ENCODE measurements at regions not wholly inside any gene's neighbourhood (a gene's known extent, or its start where the extent isn't known, plus 50 kb on each side); places are given as distances from the start of the nearest gene placed in this dataset.
"Not testable (repeated sequence)": the region's sequence is repeated elsewhere in the genome, so short reads cannot be mapped to it uniquely, and the experiment has no call there.

DNA sequence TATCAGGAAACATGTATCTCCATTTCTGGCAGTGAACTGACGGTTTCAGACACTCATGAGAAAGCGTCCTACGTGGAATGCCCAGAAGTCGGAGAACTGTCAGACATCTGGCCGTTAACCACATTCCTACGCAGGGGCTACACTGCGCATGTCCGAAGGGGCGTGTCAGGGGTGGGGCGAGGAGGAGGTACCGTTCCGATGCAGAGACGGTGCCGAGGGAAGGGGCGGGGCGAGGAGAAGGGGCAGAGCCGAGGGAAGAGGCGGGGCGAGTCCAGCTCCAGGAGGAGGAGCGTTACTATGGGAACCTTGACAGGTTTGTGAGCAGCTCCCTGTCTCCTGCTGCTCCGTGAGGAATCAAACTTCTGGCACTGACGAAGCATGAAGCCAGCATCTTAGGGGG, 366.9 kb upstream of the NUPR2 start:
- DNase-seq (ENCODE audit: low spot score in 2 of 2, unreplicated experiment in 2 of 2), result no peak
- H3K9me3 Mint-ChIP-seq, result peaks cover 42% of the 10 kb centered on the region
- peaks cover 6% of the 10 kb centered on the region for H3K36me3 Mint-ChIP-seq
- no peak overlapping the region for H3K4me3 Mint-ChIP-seq
- no peak overlapping the region for H3K27ac Mint-ChIP-seq
- no peaks in the 10 kb centered on the region for H3K4me1 Mint-ChIP-seq
- TF ChIP-seq, protein P1, sequence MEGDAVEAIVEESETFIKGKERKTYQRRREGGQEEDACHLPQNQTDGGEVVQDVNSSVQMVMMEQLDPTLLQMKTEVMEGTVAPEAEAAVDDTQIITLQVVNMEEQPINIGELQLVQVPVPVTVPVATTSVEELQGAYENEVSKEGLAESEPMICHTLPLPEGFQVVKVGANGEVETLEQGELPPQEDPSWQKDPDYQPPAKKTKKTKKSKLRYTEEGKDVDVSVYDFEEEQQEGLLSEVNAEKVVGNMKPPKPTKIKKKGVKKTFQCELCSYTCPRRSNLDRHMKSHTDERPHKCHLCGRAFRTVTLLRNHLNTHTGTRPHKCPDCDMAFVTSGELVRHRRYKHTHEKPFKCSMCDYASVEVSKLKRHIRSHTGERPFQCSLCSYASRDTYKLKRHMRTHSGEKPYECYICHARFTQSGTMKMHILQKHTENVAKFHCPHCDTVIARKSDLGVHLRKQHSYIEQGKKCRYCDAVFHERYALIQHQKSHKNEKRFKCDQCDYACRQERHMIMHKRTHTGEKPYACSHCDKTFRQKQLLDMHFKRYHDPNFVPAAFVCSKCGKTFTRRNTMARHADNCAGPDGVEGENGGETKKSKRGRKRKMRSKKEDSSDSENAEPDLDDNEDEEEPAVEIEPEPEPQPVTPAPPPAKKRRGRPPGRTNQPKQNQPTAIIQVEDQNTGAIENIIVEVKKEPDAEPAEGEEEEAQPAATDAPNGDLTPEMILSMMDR (IDR thresholded peaks at IDR 0.05; ENCODE audit: unreplicated experiment), result no peak
- H3K27me3 Mint-ChIP-seq (ENCODE audit: low read depth), result no peaks in the 10 kb centered on the region

DNA sequence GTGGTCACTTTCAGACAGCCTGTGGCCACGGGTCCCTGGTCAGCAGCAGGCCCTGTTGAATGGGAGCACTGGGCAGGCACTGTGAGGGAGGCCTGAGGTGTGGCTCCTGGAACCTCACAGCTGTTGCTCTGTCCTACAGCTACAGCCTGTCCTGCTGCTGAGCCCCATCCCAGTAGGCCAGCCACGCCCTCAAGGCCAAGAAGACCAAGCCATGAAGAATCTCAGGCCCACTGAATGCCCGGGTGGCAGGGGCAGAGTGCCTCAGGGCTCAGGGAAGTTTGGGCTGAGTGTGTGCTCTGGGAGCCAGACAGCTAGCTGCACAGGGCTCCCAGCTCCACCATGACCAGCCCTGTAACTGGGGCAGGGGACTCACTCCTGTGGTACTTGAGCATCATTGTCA, 363.5 kb upstream of the NUPR2 start:
- no peaks in the 10 kb centered on the region for H3K4me1 Mint-ChIP-seq
- H3K36me3 Mint-ChIP-seq, result peaks cover 10% of the 10 kb centered on the region
- TF ChIP-seq, protein P1 (IDR thresholded peaks at IDR 0.05; ENCODE audit: unreplicated experiment), result no peak
- DNase-seq (ENCODE audit: low spot score in 2 of 2, unreplicated experiment in 2 of 2), result no peak
- H3K27me3 Mint-ChIP-seq (ENCODE audit: low read depth), result no peaks in the 10 kb centered on the region
- no peak overlapping the region for H3K4me3 Mint-ChIP-seq
- H3K9me3 Mint-ChIP-seq, result peaks cover 44% of the 10 kb centered on the region
- H3K27ac Mint-ChIP-seq, result no peak overlapping the region

DNA sequence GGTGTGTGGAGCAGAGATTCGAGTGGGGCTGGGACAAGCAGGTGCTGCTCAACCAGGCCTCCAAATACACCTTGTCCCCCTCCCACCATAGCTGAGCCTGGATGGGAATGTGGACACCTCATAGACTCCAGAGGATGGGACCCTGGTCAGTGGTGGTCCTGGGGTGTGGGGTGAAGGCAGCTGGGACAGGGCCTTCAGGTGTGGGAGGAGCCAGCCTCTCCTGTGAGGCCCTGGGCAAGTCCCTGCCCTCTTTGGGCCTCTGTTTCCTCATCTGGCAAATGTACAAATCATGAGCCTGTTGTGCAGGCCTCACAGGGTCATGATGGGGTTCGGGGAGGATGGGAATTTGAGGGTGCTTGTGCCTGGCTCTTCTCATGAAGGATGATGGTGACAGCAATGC, 362.9 kb upstream of the NUPR2 start:
- H3K9me3 Mint-ChIP-seq, result peaks cover 43% of the 10 kb centered on the region
- TF ChIP-seq, protein P1 (IDR thresholded peaks at IDR 0.05; ENCODE audit: unreplicated experiment), result no peak
- H3K4me3 Mint-ChIP-seq, result no peak overlapping the region
- no peaks in the 10 kb centered on the region for H3K4me1 Mint-ChIP-seq
- no peak overlapping the region for H3K27ac Mint-ChIP-seq
- DNase-seq (ENCODE audit: low spot score in 2 of 2, unreplicated experiment in 2 of 2), result no peak
- no peaks in the 10 kb centered on the region for H3K27me3 Mint-ChIP-seq (ENCODE audit: low read depth)
- H3K36me3 Mint-ChIP-seq, result peaks cover 10% of the 10 kb centered on the region

DNA sequence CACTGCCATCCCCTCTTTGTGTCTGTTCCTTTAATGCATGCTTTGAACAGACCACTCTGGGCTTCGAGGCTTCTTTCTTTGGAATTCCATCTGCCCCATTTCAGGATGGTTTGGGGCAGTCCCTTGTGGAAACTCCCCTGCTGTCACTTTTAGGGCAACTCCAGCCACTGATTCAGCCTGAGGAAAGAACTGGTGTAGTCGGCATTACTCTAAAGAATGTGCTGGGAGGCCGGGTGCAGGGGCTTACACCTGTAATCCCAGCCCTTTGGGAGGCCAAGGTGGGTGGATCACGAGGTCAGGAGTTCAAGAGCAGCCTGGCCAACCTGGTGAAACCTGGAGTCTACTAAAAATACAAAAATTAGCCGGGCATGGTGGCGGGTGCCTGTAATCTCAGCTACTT, 358.1 kb upstream of the NUPR2 start:
- Mint-ChIP-seq H3K4me3 (no peak overlapping the region), H3K36me3 (peaks cover 6% of the 10 kb centered on the region), H3K4me1 (no peaks in the 10 kb centered on the region), H3K27me3 (ENCODE audit: low read depth) (no peaks in the 10 kb centered on the region), H3K9me3 (peaks cover 45% of the 10 kb centered on the region), H3K27ac (no peak overlapping the region)
- DNase-seq (ENCODE audit: low spot score in 2 of 2, unreplicated experiment in 2 of 2), result no peak
- TF ChIP-seq, protein P1 (IDR thresholded peaks at IDR 0.05; ENCODE audit: unreplicated experiment), result no peak

DNA sequence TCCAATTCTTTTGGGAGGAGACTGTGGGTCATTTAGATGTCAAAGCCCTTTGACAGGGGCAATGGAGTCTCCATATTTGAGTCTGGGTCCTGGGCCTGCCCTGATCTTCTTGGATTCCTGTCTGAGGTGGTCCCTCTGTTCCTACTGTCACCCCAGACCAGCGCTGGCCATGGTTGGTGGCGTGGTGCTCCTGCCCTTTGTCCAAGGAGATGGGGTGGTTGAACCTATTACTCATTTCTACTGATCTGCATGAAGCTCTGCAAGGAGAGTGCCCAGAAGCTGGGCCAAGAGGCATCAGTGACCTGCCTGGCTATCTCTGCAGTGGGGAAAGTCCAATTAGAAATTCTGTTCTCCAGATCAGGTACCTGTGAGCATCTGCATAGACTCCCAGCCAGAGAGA, 355.6 kb upstream of the NUPR2 start:
- H3K9me3 Mint-ChIP-seq, result peaks cover 43% of the 10 kb centered on the region
- no peaks in the 10 kb centered on the region for H3K27me3 Mint-ChIP-seq (ENCODE audit: low read depth)
- H3K36me3 Mint-ChIP-seq, result peaks cover 2% of the 10 kb centered on the region
- H3K27ac Mint-ChIP-seq, result no peak overlapping the region
- no peak overlapping the region for H3K4me3 Mint-ChIP-seq
- H3K4me1 Mint-ChIP-seq, result no peaks in the 10 kb centered on the region
- TF ChIP-seq, protein P1 (IDR thresholded peaks at IDR 0.05; ENCODE audit: unreplicated experiment), result no peak
- no peak for DNase-seq (ENCODE audit: low spot score in 2 of 2, unreplicated experiment in 2 of 2)

DNA sequence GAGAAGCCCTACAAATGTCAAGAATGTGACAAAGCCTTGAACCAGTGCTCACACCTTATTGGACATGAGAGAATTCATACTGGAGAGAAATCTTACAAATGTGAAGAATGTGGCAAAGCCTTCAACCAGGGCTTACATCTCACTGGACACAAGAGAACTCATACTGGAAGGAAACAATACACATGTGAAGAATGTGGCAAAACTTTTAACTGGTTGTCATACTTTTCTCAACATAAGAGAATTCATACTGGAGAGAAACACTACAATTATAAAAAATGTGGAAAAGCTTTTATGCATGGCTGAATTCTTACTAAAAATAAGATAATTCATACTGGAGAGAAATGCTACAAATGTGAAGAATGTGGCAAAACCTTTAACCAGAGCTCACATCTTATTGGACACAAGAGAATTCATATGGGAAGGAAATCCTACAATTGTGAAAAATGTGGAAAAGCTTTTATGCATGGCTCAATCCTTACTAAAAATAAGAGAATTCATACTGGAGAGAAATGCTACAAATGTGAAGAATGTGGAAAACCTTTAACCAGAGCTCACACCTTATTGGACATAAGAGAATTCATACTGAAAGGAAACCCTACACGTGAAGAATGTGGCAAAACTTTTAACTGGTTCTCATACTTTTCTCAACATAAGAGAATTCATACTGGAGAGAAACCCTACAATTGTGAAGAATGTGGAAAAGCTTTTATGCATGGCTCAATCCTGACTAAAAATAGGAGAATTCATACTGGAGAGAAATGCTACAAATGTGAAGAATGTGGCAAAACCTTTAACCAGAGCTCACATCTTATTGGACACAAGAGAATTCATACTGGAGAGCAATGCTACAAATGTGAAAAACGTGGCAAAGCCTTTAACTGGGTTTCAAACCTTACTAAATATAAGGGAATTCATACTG, 350.6 kb upstream of the NUPR2 start:
- DNase-seq (ENCODE audit: low spot score in 2 of 2, unreplicated experiment in 2 of 2); H3K4me3 Mint-ChIP-seq; H3K27ac Mint-ChIP-seq; H3K4me1 Mint-ChIP-seq; H3K27me3 Mint-ChIP-seq (ENCODE audit: low read depth): not testable (repeated sequence)
- H3K36me3 Mint-ChIP-seq, result peaks cover 13% of the 10 kb centered on the region
- peaks cover 66% of the 10 kb centered on the region for H3K9me3 Mint-ChIP-seq
